ENCODE measurements at regions not wholly inside any gene's neighbourhood (a gene's known extent, or its start where the extent isn't known, plus 50 kb on each side); places are given as distances from the start of the nearest gene placed in this dataset.

- peaks cover 0 to 4% (median 0%) of the 10 kb centered on the region in 4 donors for H3K9me3 ChIP-seq
- WGBS, 5 donors: 14 to 40% (median 17%) methylated on average over 2 to 10 of the region's 10 CpGs
Observed at GRCh38 chr6:14804785-14805210, 441.1 kb upstream of the JARID2 start.

GRCh38 chr6:14806101-14806500 is 439.8 kb upstream of the JARID2 start:
- WGBS, 5 donors: 85 to 100% (median 93%) methylated on average over 2 of the region's 2 CpGs
- intact Hi-C loops (cut with DNase I; ENCODE audit: low total_unique reads): no loop called here
- no peak for DNase-seq
- Histone ChIP-seq H3K27ac (no peak overlapping the region), H3K4me1 (peaks cover 7 to 23% (median 15%) of the 10 kb centered on the region in 4 donors), H3K9me3 (peaks cover 0 to 4% (median 0%) of the 10 kb centered on the region in 4 donors), H3K4me3 (no peak overlapping the region), H3K36me3 (no peaks in the 10 kb centered on the region), H3K27me3 (no peaks in the 10 kb centered on the region)
- TF ChIP-seq EP300 (IDR thresholded peaks at IDR 0.05) (no peak), POLR2A (IDR thresholded peaks at IDR 0.05) (no peak), CTCF (IDR thresholded peaks at IDR 0.05) (no peak), POLR2AphosphoS5 (IDR thresholded peaks at IDR 0.05) (no peak)

More at GRCh38 chr6:14804785-14805210, 441.1 kb upstream of the JARID2 start:
- intact Hi-C loops (cut with DNase I; ENCODE audit: low total_unique reads): no loop called here
- H3K27me3 ChIP-seq: no peaks in the 10 kb centered on the region
- peak; percentile 77 to 96 for DNase-seq
- H3K36me3 ChIP-seq: no peaks in the 10 kb centered on the region
- H3K4me3 ChIP-seq: no peak overlapping the region
- H3K27ac ChIP-seq: peak overlapping the region in 1 of 5 donors; percentile 81
- peak in 2 of 3 donors; percentile 37 to 58 for TF ChIP-seq POLR2AphosphoS5 (IDR thresholded peaks at IDR 0.05)
- TF ChIP-seq CTCF (IDR thresholded peaks at IDR 0.05): no peak
- no peak for TF ChIP-seq POLR2A (IDR thresholded peaks at IDR 0.05)
- no peak for TF ChIP-seq EP300 (IDR thresholded peaks at IDR 0.05)
- H3K4me1 ChIP-seq: peaks cover 7 to 32% (median 21%) of the 10 kb centered on the region in 4 donors

GRCh38 chr6:14807130-14807529 is 438.7 kb upstream of the JARID2 start:
- Histone ChIP-seq H3K27ac (no peak overlapping the region), H3K36me3 (no peaks in the 10 kb centered on the region), H3K4me1 (peaks cover 7 to 23% (median 15%) of the 10 kb centered on the region in 4 donors), H3K27me3 (no peaks in the 10 kb centered on the region), H3K9me3 (peaks cover 0 to 4% (median 0%) of the 10 kb centered on the region in 4 donors), H3K4me3 (no peak overlapping the region)
- no peak for TF ChIP-seq CTCF (IDR thresholded peaks at IDR 0.05)
- TF ChIP-seq EP300 (IDR thresholded peaks at IDR 0.05): no peak
- TF ChIP-seq POLR2AphosphoS5 (IDR thresholded peaks at IDR 0.05): no peak
- no peak for TF ChIP-seq POLR2A (IDR thresholded peaks at IDR 0.05)
- DNase-seq: peak in 1 of 2 donors; percentile 37
- intact Hi-C loops (cut with DNase I; ENCODE audit: low total_unique reads): no loop called here
- WGBS, 5 donors: 89 to 98% (median 94%) methylated on average over 6 of the region's 6 CpGs

DNA sequence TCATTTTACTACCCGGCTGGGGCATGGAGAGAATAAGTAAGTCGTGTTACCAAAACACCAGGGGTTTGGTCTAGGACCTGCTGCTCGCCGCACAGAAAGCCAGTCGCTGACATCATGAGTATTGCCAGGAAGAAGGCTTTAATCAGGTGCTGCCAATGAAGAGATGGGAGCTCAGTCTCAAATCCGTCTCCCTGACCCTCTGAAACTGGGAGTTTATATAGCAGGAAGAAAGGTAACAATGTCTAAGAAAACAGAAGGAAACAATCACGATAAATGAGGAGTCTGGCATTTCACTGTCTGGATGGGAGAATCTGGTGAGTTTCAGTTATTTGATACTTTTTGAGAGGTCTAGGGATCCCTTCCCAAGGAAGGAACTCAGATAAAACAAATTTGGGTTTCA is 437.9 kb upstream of the JARID2 start:
- H3K36me3 ChIP-seq: no peaks in the 10 kb centered on the region
- H3K4me3 ChIP-seq: no peak overlapping the region
- WGBS, 5 donors: 92 to 97% (median 94%) methylated on average over 7 of the region's 7 CpGs
- no peak for DNase-seq
- peaks cover 7 to 23% (median 15%) of the 10 kb centered on the region in 4 donors for H3K4me1 ChIP-seq
- intact Hi-C loops (cut with DNase I; ENCODE audit: low total_unique reads): no loop called here
- H3K27ac ChIP-seq: no peak overlapping the region
- TF ChIP-seq POLR2A (IDR thresholded peaks at IDR 0.05): no peak
- TF ChIP-seq EP300 (IDR thresholded peaks at IDR 0.05): no peak
- no peak for TF ChIP-seq POLR2AphosphoS5 (IDR thresholded peaks at IDR 0.05)
- TF ChIP-seq CTCF (IDR thresholded peaks at IDR 0.05): no peak
- H3K9me3 ChIP-seq: peaks cover 0 to 4% (median 0%) of the 10 kb centered on the region in 4 donors
- H3K27me3 ChIP-seq: no peaks in the 10 kb centered on the region
